Panc1 (cell line): ENCODE measurements at regions not wholly inside any gene's neighbourhood (a gene's known extent, or its start where the extent isn't known, plus 50 kb on each side); places are given as distances from the start of the nearest gene placed in this dataset.
A peak's percentile ranks its signal among the peaks of the same experiment; 100 is the strongest.

Experiments
- ATAC-seq: fragments of 200-7000 bp; cut with Tn5 transposase; 2 replicates; pipeline ENCODE4 v1.9.1; 2020; ENCODE audit warnings: mild to moderate bottlenecking, moderate library complexity
- BruUV-seq: library from RNA; stranded (reverse); fragments of 400-500 nt; replicated peaks from 2 replicates; lab custom pipeline; 2021; lab: Mats Ljungman, UMichigan
- CTCF ChIA-PET: fragments of 300-600 bp; sonication (Branson Sonifier 250); formaldehyde crosslinking; loops from one replicate; lab custom pipeline; 2022; ENCODE audit warnings: antibody characterized with exemption; lab: Charles Lee
- POLR2A ChIA-PET: fragments of 300-600 bp; sonication (Branson Sonifier 250); formaldehyde crosslinking; loops from one replicate; lab custom pipeline; 2022; ENCODE audit warnings: antibody characterized with exemption; lab: Charles Lee
- DNase-seq: peaks from one replicate; pipeline ENCODE4 v3.0.0-alpha.2; 2010; ENCODE audit warnings: low read depth, low spot score
- H3K27ac ChIP-seq: 2 replicates; pipeline ENCODE4 v1.5.1; 2011; ENCODE audit warnings: mild to moderate bottlenecking, low read length, inconsistent platforms
- H3K27me3 ChIP-seq: fragments of 200-500 bp; sonication (Bioruptor generic); 2 replicates; pipeline ENCODE4 v1.6.0; 2014; ENCODE audit warnings: low read length, inconsistent platforms; ENCODE audit not compliant: control insufficient read depth, insufficient read depth
- H3K36me3 ChIP-seq: fragments of 200-500 bp; sonication (Bioruptor generic); 2 replicates; pipeline ENCODE4 v1.5.1; 2014; ENCODE audit warnings: inconsistent platforms, mild to moderate bottlenecking, low read length, moderate library complexity; ENCODE audit not compliant: control insufficient read depth, insufficient read depth
- H3K4me1 ChIP-seq: 2 replicates; pipeline ENCODE4 v1.5.1; 2011; ENCODE audit warnings: inconsistent platforms, mild to moderate bottlenecking, low read length, moderate library complexity; ENCODE audit not compliant: control insufficient read depth, insufficient read depth
- H3K4me3 ChIP-seq, 2 experiments: 2 replicates each; pipeline ENCODE4 v1.5.1; 2011 to 2012; ENCODE audit warnings: low read depth in 2 of 2, low read length in 2 of 2, mild to moderate bottlenecking in 2 of 2, inconsistent platforms in 1 of 2, moderate library complexity in 1 of 2
- H3K9me3 ChIP-seq: fragments of 200-500 bp; sonication (Bioruptor generic); 2 replicates; pipeline ENCODE4 v1.5.1; 2014; ENCODE audit warnings: low read depth, mild to moderate bottlenecking, inconsistent platforms, low read length, moderate library complexity; ENCODE audit not compliant: control insufficient read depth, insufficient read depth
- CTCF ChIP-seq: fragments of 450-650 bp; IDR thresholded peaks from 2 replicates; pipeline ENCODE4 v1.5.1; 2017; ENCODE audit warnings: mild to moderate bottlenecking
- POLR2AphosphoS5 ChIP-seq: IDR thresholded peaks from 2 replicates; pipeline ENCODE4 v1.6.1; 2012; ENCODE audit warnings: mild to moderate bottlenecking, low read depth, low read length, moderate library complexity
- REST ChIP-seq, 2 experiments: IDR thresholded peaks; 2 replicates each; pipeline ENCODE4 v1.6.1; 2011 to 2012; ENCODE audit warnings: low read depth in 2 of 2, control low read depth in 1 of 2, low read length in 1 of 2, mild to moderate bottlenecking in 1 of 2, moderate library complexity in 1 of 2; ENCODE audit not compliant: insufficient read depth in 1 of 2
- SIN3A ChIP-seq: IDR thresholded peaks from 2 replicates; pipeline ENCODE4 v1.6.1; 2012; ENCODE audit warnings: low read depth, mild to moderate bottlenecking, low read length, moderate library complexity, borderline replicate concordance; ENCODE audit not compliant: insufficient read depth
- TCF7L2 ChIP-seq: IDR thresholded peaks from 2 replicates; pipeline ENCODE4 v1.6.1; 2011; ENCODE audit warnings: mild to moderate bottlenecking, low read depth, low read length, inconsistent platforms
- in situ Hi-C: cut with HindIII; loops from 2 replicates; pipeline ENCODE4 v1.10.0; 2016; ENCODE audit warnings: low sequenced_read_pairs, low pct_unique_long_range_greater_than_20kb
- intact Hi-C: fragments of 100-400 bp; cut with micrococcal nuclease; formaldehyde crosslinking; loops from one replicate; pipeline ENCODE4 v1.10.0; 2022; ENCODE audit not compliant: unreplicated experiment

- intact Hi-C loops (no loop called here), in situ Hi-C loops (no loop called here)
- POLR2A ChIA-PET, result interaction anchor here (0.6 kb wide), 1 partner anchor 39 kb away, joined by 4 read pairs; no protein-coding TSS in a partner anchor
- H3K27ac ChIP-seq, result no peak overlapping the region
- no peak for DNase-seq
- no peaks in the 10 kb centered on the region for H3K27me3 ChIP-seq
- no peak for TF ChIP-seq SIN3A
- no peak for TF ChIP-seq POLR2AphosphoS5
- no peak for TF ChIP-seq REST (IDR thresholded peaks at IDR 0.05; ENCODE audit: insufficient read depth in 1 of 2, low read depth in 2 of 2, low read length in 1 of 2)
- no peak for TF ChIP-seq TCF7L2
- peak; percentile 20; the same call in 1 of the 2 replicates for TF ChIP-seq CTCF
- BruUV-seq, result no TSS peak
- H3K9me3 ChIP-seq, result no peaks in the 10 kb centered on the region
- CTCF ChIA-PET, result no interaction called here
- H3K4me1 ChIP-seq, result no peaks in the 10 kb centered on the region
- peak; percentile 71 for ATAC-seq
- no peaks in the 10 kb centered on the region for H3K36me3 ChIP-seq
- H3K4me3 ChIP-seq, result no peak overlapping the region
Measured at GRCh38 chr1:204751883-204752687, 66.5 kb upstream of the LRRN2 start.

GRCh38 chr1:204752688-204753040 lies 67.1 kb upstream of the LRRN2 start:
- POLR2A ChIA-PET, result no interaction called here

More at GRCh38 chr1:204752688-204753040, 67.1 kb upstream of the LRRN2 start:
- no peak overlapping the region for H3K27ac ChIP-seq
- no peak overlapping the region for H3K4me3 ChIP-seq
- no peak for ATAC-seq
- CTCF ChIA-PET, result interaction anchor here (0.6 kb wide), 2 partner anchors 23 to 308 kb away, joined by 3 to 4 read pairs; no protein-coding TSS in a partner anchor
- intact Hi-C loops, result no loop called here
- H3K36me3 ChIP-seq, result no peaks in the 10 kb centered on the region
- H3K9me3 ChIP-seq, result no peaks in the 10 kb centered on the region
- in situ Hi-C loops, result no loop called here
- no peaks in the 10 kb centered on the region for H3K4me1 ChIP-seq
- no peak for DNase-seq
- no peaks in the 10 kb centered on the region for H3K27me3 ChIP-seq
- no TSS peak for BruUV-seq
- no peak for TF ChIP-seq CTCF
- TF ChIP-seq TCF7L2, result no peak
- no peak for TF ChIP-seq REST (IDR thresholded peaks at IDR 0.05; ENCODE audit: insufficient read depth in 1 of 2, low read depth in 2 of 2, low read length in 1 of 2)
- TF ChIP-seq SIN3A, result no peak
- TF ChIP-seq POLR2AphosphoS5, result no peak
